HepG2 (cell line): ENCODE measurements at regions not wholly inside any gene's neighbourhood (a gene's known extent, or its start where the extent isn't known, plus 50 kb on each side); places are given as distances from the start of the nearest gene placed in this dataset.

ENCODE experiments used
- AKNA ChIP-seq: sonication (generic); formaldehyde crosslinking; IDR thresholded peaks from 2 replicates; pipeline ENCODE4 v1.4.0; 2020; ENCODE audit warnings: missing genetic modification reagents, borderline replicate concordance
- CTCF ChIP-seq: sonication (generic); formaldehyde crosslinking; IDR thresholded peaks from 2 replicates; pipeline ENCODE4 v1.5.0; 2020; ENCODE audit warnings: mild to moderate bottlenecking, missing genetic modification reagents, moderate library complexity
- JUND ChIP-seq: sonication (generic); formaldehyde crosslinking; IDR thresholded peaks from 2 replicates; pipeline ENCODE4 v1.8.0; 2022; ENCODE audit warnings: mild to moderate bottlenecking, missing genetic modification reagents
- MAF1 ChIP-seq: sonication (generic); formaldehyde crosslinking; IDR thresholded peaks from 2 replicates; pipeline ENCODE4 v1.5.0; 2020; ENCODE audit warnings: missing genetic modification reagents, borderline replicate concordance
- MYC ChIP-seq: sonication (generic); formaldehyde crosslinking; IDR thresholded peaks from 2 replicates; pipeline ENCODE4 v1.9.0; 2021; ENCODE audit warnings: missing genetic modification reagents, borderline replicate concordance
- NR2C2 ChIP-seq: sonication (generic); formaldehyde crosslinking; IDR thresholded peaks from 2 replicates; pipeline ENCODE4 v1.4.0; 2020; ENCODE audit warnings: missing genetic modification reagents, mild to moderate bottlenecking, moderate library complexity, borderline replicate concordance
- PAF1 ChIP-seq: IDR thresholded peaks from 2 replicates; pipeline ENCODE4 v1.6.1; 2016; ENCODE audit warnings: missing genetic modification reagents, missing compliant biosample characterization
- TARDBP ChIP-seq: sonication (generic); formaldehyde crosslinking; IDR thresholded peaks from 2 replicates; pipeline ENCODE4 v1.8.0; 2022; ENCODE audit warnings: mild to moderate bottlenecking, missing genetic modification reagents
- ZNF512 ChIP-seq: sonication (generic); formaldehyde crosslinking; IDR thresholded peaks from 2 replicates; pipeline ENCODE4 v1.4.0; 2020; ENCODE audit warnings: mild to moderate bottlenecking, missing genetic modification reagents

- no peak for TF ChIP-seq ZNF512
- TF ChIP-seq MYC (CRISPR knock-in tag) = no peak
- TF ChIP-seq CTCF = no peak
- no peak for TF ChIP-seq TARDBP (CRISPR knock-in tag)
- TF ChIP-seq AKNA (CRISPR knock-in tag) = no peak
- no peak for TF ChIP-seq JUND (CRISPR knock-in tag)
- no peak for TF ChIP-seq PAF1 (CRISPR knock-in tag)
- no peak for TF ChIP-seq MAF1 (CRISPR knock-in tag)
- TF ChIP-seq NR2C2 = no peak
Measured at GRCh38 chr4:91769912-91770311, 533.9 kb upstream of the GRID2 start.
